Colonic mucosa (tissue), 4 donors: ENCODE measurements at regions not wholly inside any gene's neighbourhood (a gene's known extent, or its start where the extent isn't known, plus 50 kb on each side); places are given as distances from the start of the nearest gene placed in this dataset.

Experiments used
- DNase-seq: peaks from one replicate; pipeline ENCODE4 v3.0.0-alpha.2; 2020
- H3K27ac ChIP-seq: fragments of 200-600 bp; one replicate; pipeline ENCODE4 v1.8.0; 2021
- H3K27me3 ChIP-seq: fragments of 200-600 bp; one replicate; pipeline ENCODE4 v1.8.0; 2021
- H3K36me3 ChIP-seq: fragments of 200-600 bp; one replicate; pipeline ENCODE4 v1.8.0; 2021
- H3K4me1 ChIP-seq: fragments of 200-600 bp; one replicate; pipeline ENCODE4 v1.8.0; 2021; ENCODE audit warnings: mild to moderate bottlenecking
- H3K4me3 ChIP-seq: fragments of 200-600 bp; one replicate; pipeline ENCODE4 v1.8.0; 2021
- H3K9ac ChIP-seq, 2 donors: one replicate each; pipeline ENCODE4 v1.7.0; 2013; ENCODE audit warnings: control low read depth in 2 of 2, low read depth in 2 of 2, low read length in 2 of 2
- H3K9me3 ChIP-seq: fragments of 200-600 bp; one replicate; pipeline ENCODE4 v1.8.0; 2021
- intact Hi-C: fragments of 100-400 bp; cut with DNase I; formaldehyde crosslinking; loops from one replicate; pipeline ENCODE4 v1.14.1; 2022
- TF ChIP-seq, protein P1 (sequence below): fragments of 200-600 bp; IDR thresholded peaks from one replicate; pipeline ENCODE4 v1.8.0; 2022; ENCODE audit warnings: antibody characterized with exemption, mild to moderate bottlenecking
- donor health status: healthy.
- donor health status: DM: no; HTN: no; CAD: no.
- donor health status: DM: no; HTN: no; CAD: no.

- H3K4me1 ChIP-seq, result no peaks in the 10 kb centered on the region
- no peak overlapping the region for H3K9ac ChIP-seq
- H3K9me3 ChIP-seq, result no peaks in the 10 kb centered on the region
- intact Hi-C loops, result no loop called here
- H3K4me3 ChIP-seq, result no peak overlapping the region
- DNase-seq, result no peak
- no peak overlapping the region for H3K27ac ChIP-seq
- no peaks in the 10 kb centered on the region for H3K36me3 ChIP-seq
- no peaks in the 10 kb centered on the region for H3K27me3 ChIP-seq
- TF ChIP-seq, protein P1, sequence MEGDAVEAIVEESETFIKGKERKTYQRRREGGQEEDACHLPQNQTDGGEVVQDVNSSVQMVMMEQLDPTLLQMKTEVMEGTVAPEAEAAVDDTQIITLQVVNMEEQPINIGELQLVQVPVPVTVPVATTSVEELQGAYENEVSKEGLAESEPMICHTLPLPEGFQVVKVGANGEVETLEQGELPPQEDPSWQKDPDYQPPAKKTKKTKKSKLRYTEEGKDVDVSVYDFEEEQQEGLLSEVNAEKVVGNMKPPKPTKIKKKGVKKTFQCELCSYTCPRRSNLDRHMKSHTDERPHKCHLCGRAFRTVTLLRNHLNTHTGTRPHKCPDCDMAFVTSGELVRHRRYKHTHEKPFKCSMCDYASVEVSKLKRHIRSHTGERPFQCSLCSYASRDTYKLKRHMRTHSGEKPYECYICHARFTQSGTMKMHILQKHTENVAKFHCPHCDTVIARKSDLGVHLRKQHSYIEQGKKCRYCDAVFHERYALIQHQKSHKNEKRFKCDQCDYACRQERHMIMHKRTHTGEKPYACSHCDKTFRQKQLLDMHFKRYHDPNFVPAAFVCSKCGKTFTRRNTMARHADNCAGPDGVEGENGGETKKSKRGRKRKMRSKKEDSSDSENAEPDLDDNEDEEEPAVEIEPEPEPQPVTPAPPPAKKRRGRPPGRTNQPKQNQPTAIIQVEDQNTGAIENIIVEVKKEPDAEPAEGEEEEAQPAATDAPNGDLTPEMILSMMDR, result no peak
Observed at GRCh38 chr18:73829146-73829545, 318.5 kb downstream of the FBXO15 start.

- Histone ChIP-seq H3K9ac (no peak overlapping the region), H3K27me3 (no peaks in the 10 kb centered on the region), H3K9me3 (no peaks in the 10 kb centered on the region), H3K36me3 (no peaks in the 10 kb centered on the region), H3K4me1 (no peaks in the 10 kb centered on the region), H3K27ac (no peak overlapping the region), H3K4me3 (no peak overlapping the region)
- intact Hi-C loops, result no loop called here
- no peak for DNase-seq
- TF ChIP-seq, protein P1, result no peak
Observed at GRCh38 chr18:73827801-73828200, 319.8 kb downstream of the FBXO15 start.

DNA sequence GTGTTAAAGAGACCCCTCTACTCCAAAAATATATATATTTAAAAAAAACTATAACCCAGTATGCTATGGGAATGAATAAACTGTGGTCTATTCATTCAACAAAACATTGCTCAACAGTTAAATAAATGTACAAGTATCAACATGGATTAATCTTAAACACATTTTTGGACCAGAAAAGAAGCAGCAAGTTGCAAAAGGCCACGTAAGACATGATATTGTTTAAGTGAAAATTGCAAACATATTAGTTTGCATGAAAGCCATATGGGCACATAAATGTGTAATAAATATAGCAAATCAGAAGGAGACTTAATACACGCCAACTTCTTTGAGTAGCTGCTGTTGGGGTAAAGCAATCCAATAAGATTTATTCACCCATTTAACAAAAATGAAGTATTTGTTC lies 321.5 kb downstream of the FBXO15 start:
- H3K27ac ChIP-seq, result no peak overlapping the region
- no peaks in the 10 kb centered on the region for H3K9me3 ChIP-seq
- intact Hi-C loops, result no loop called here
- no peak overlapping the region for H3K4me3 ChIP-seq
- no peaks in the 10 kb centered on the region for H3K4me1 ChIP-seq
- TF ChIP-seq, protein P1, result no peak
- no peak for DNase-seq
- no peaks in the 10 kb centered on the region for H3K27me3 ChIP-seq
- no peak overlapping the region for H3K9ac ChIP-seq
- no peaks in the 10 kb centered on the region for H3K36me3 ChIP-seq

- no peaks in the 10 kb centered on the region for H3K27me3 ChIP-seq
- no peaks in the 10 kb centered on the region for H3K4me1 ChIP-seq
- H3K4me3 ChIP-seq, result no peak overlapping the region
- TF ChIP-seq, protein P1, result no peak
- no peaks in the 10 kb centered on the region for H3K36me3 ChIP-seq
- no peak overlapping the region for H3K27ac ChIP-seq
- no peak for DNase-seq
- no peak overlapping the region for H3K9ac ChIP-seq
- H3K9me3 ChIP-seq, result no peaks in the 10 kb centered on the region
- intact Hi-C loops, result no loop called here
Observed at GRCh38 chr18:73824671-73825070, 323.0 kb downstream of the FBXO15 start.

DNA sequence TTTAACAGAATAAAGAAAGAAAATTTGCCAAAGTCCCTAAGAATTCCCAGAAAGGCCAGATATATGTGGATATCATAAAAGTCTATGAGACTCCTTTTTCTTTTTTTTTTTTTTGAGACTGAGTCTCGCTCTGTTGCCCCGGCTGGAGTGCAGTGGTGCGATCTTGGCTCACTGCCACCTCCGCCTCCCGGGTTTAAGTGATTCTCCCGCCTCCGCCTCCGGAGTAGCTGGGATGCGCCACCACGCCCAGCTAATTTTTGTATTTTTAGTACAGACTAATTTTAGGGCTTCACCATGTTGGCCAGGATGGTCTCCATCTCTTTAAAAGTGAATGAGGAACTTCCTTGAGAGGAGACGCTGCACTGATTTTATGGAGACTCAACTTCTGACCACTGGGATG lies 335.2 kb downstream of the FBXO15 start:
- H3K4me1 ChIP-seq, result no peaks in the 10 kb centered on the region
- TF ChIP-seq, protein P1, result no peak
- no peak overlapping the region for H3K9ac ChIP-seq
- no peak overlapping the region for H3K27ac ChIP-seq
- no peaks in the 10 kb centered on the region for H3K36me3 ChIP-seq
- no peaks in the 10 kb centered on the region for H3K27me3 ChIP-seq
- H3K4me3 ChIP-seq, result no peak overlapping the region
- intact Hi-C loops, result no loop called here
- no peak for DNase-seq
- H3K9me3 ChIP-seq, result no peaks in the 10 kb centered on the region
